HG03521 (cell line): ENCODE measurements at regions not wholly inside any gene's neighbourhood (a gene's known extent, or its start where the extent isn't known, plus 50 kb on each side); places are given as distances from the start of the nearest gene placed in this dataset.

Source experiments
- ATAC-seq: cut with Tn5 transposase; IDR thresholded peaks from one replicate; pipeline ENCODE4 v1.9.1; 2021; ENCODE audit warnings: mild to moderate bottlenecking, moderate library complexity; ENCODE audit not compliant: unreplicated experiment

DNA sequence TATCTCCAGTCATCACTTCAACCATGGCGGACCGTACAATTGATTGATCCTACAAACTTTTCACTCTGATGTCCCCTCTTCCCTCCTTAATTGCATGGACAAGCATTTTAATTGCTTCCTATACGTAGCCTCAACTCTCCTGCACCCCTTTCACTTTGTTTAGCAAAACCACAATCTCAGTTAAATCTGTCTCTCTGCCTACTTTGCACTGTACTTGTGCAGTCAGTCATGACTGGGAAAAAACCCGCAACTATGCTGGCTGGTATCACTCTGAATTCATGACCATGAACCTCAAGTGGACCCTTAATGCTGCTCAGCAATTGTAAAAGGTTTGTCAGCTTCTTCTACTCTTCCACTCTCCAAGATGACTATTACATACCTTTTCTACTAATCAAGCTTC, 51.7 kb upstream of the AFF2 start:
- no peak for ATAC-seq
